H1 (cell line): ENCODE measurements at regions not wholly inside any gene's neighbourhood (a gene's known extent, or its start where the extent isn't known, plus 50 kb on each side); places are given as distances from the start of the nearest gene placed in this dataset.

Source experiments
- SIX5 ChIP-seq: IDR thresholded peaks from 2 replicates; pipeline ENCODE4 v1.6.1; 2011; ENCODE audit warnings: mild to moderate bottlenecking, low read depth, low read length

DNA sequence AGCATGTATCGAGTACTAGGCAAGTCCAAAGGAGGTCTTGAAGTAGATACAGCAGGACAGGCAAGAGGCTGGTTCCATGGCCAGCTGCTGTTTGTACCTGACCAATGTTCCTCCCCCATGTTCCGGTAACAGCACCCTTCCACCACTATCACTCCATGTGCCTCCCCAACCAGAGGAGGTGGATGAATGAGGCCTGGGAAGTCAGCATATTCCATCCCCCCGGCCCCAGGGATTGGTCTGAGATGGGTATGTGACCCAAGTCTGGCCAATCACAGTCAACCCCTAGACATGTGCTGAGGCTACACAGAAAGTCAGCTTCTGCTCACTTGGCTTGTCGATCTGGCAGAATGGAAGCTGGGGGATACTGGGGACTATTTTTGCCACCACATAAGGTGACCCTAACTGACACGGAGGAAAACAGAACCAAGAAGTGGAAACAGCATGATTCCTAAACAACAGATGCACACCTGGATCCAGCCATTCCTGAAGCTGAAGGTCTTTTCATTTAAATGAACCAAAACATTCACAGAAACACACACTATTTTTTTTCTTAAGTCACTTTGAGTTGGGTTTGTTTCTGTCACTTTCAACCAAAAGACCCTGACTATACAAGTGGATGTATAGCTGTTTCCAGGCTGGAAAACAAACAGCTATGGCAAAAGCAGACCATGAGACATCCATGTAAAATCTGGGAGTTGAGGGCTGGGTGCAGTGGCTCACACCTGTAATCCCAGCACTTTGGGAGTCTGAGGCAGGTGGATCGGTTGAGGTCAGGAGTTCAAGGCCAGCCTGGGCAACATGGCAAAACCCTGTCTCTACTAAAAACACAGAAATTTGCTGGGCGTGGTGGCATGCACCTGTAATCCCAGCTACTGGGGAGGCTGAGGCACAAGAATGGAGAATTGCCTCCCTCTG is 70.4 kb upstream of the PTPN1 start (continued):
- TF ChIP-seq SIX5 = no peak
- TF ChIP-seq, all 59 proteins: peak for 0
